ENCODE measurements at regions not wholly inside any gene's neighbourhood (a gene's known extent, or its start where the extent isn't known, plus 50 kb on each side); places are given as distances from the start of the nearest gene placed in this dataset.

DNA sequence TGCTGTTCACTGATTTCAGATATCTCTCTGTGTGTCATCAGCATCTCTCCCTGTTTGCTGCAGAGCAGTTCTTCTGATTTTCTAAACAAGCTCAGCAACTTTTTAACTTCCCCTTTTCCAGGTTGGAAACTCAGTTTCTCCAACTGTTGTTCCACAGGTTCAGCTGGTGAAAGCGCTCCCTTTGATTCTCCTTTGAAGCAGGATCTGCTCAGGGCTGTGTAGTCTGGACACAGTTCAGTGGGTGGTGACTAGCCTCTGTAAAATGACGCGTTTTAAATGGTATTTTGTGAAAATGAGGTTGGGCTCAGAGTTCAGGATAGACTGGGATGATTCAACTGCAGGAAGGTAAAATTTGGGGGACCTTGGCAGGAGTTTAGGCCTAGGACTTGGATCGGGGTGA lies 106.3 kb downstream of the TRIM43 start:
- TF ChIP-seq CTCF (IDR thresholded peaks at IDR 0.05; ENCODE audit: low read depth, low read length) (no peak), MYC (IDR thresholded peaks at IDR 0.05; ENCODE audit: low read depth, low read length) (no peak), POLR2A (IDR thresholded peaks at IDR 0.05; ENCODE audit: extremely low read depth, insufficient read length) (no peak)
- TF ChIP-seq, protein P1, sequence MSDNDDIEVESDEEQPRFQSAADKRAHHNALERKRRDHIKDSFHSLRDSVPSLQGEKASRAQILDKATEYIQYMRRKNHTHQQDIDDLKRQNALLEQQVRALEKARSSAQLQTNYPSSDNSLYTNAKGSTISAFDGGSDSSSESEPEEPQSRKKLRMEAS (IDR thresholded peaks at IDR 0.05; ENCODE audit: low read depth, low read length) = no peak
